Frontal cortex (tissue), 3 donors: ENCODE measurements at regions not wholly inside any gene's neighbourhood (a gene's known extent, or its start where the extent isn't known, plus 50 kb on each side); places are given as distances from the start of the nearest gene placed in this dataset.
"Not testable (repeated sequence)": the region's sequence is repeated elsewhere in the genome, so short reads cannot be mapped to it uniquely, and the experiment has no call there.

ENCODE experiments used
- DNase-seq, 2 donors: peaks; one replicate each; pipeline ENCODE4 v3.0.0; 2012; ENCODE audit warnings: low spot score in 2 of 2
- FAIRE-seq: peaks from 2 replicates; lab custom pipeline; 2012; peaks lifted over from hg19 to GRCh38; lab: Jason Lieb, UNC
- donor health status: control.
- donor health status: control.
- donor health status: control.

DNA sequence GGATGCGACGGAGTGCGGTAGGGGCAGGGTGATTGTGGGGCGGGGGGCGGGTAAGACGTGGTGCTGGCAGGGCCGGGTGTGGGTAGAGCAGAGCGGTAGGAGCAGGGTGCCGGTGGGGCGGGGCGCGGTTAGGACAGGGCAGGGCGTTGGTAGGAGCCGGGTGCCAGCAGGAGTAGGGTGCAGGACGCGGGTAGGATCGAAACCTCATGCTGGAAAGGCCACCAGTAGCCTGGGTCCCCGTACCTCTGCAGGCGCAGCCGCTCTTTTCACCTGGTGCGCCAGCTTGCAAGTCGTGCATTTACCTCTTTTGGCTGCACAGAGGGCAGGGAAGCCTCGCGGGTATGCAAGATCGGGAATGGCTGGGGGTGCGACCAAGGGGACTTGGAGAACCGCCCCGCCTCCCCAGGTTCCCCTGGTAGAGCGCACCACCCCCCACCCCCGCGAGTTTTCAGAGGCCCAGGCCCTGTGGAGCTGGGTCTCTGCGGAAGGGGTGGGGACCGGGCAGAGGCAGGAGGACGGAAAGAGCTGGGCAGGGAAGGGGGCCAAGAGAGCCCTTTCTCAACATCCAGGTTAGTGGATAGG, 104.8 kb upstream of the SIMC1 start:
- no peak for FAIRE-seq
- DNase-seq = no peak

DNA sequence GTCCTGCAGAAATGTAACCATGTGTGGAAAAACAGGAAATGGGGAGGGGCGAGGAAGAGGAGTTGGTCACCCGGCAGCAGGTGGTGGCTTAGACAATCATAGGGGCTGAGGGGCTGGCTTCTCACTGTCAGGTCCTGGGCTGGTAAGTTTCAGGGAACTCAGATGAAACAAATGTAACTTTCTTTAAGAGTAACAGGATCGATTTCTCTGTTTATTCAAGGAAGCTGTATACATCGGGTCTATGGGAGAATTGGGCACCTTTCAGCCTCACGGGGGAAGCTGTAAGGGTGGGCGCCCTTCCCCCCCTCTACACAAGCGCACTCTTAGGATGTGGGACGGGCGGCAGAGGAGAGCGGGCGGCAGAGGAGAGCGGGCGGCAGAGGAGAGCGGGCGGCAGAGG, 104.3 kb upstream of the SIMC1 start:
- DNase-seq (no peak), FAIRE-seq (no peak)

DNA sequence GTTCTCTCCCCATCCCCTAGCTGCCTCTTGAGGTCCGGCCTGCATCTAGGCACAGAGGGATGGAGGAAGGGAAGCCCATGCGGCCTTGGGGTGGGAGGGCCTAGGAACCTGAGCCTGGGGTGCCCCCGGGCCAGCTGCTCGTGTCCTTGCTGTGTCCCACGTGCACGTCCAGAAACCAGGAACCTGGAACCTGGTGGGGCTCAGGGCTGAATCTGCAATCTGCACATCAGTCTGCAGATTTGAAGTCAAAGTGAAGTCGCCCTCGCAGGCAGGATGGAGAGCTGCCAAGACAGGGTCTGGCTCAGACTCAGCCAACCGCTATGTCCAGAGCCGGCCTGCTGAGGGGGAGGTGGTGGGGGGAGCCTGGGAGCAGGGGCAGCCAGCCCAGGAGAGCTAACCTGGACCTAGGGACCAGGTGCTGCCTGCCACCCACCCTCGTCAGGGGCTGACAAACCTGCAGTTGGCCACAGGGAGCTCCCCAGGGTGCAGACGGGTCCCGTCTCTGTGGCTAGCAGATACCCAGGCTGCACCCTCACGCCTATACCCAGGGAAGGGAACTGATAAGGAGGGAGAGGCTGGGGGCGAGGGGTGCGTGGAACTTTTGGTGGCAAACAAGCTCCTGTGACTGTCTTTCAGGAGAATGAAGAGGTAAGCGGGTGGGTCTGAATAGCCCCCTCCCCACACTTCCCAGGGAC, 103.5 kb upstream of the SIMC1 start:
- FAIRE-seq = no peak

DNA sequence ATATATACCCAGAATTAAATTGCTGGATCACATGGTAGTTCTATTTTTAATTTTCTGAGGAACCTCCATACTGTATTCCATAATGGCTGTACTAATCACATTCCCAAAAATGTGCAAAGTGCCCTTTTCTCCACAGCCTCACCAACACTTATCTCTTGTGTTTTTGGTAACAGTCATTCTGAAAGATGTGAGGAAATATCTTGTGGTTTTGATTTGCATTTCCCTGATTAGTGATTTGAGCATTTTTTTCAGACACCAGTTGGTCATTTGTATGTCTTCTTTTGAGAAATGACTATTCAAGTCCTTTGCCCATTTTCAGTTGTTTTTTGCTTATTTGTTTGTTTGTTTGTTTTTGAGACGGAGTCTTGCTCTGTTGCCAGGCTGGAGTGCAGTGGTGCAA, 98.1 kb upstream of the SIMC1 start:
- FAIRE-seq, DNase-seq: not testable (repeated sequence)

More for the DNA sequence above, 103.5 kb upstream of the SIMC1 start:
- no peak for DNase-seq

DNA sequence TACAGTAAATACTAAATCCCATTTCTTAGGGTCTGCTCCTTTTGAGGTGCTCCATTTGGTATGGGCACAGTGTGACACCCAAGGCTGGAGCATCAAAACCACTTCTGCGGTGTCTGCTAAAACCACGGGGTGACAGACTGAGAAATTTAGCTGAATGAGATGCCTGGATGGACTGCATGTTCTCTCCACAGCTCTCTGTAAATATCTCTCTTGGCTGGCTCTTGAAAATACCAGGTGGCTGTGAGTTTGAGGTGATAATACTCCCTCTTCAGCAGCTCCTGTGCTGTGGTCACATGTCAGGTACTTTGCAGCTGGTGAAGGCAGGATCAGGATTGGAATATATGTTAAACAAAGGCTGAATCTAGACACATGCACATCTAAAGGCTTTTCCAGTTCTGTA, 93.7 kb upstream of the SIMC1 start:
- no peak for FAIRE-seq
- DNase-seq = no peak

DNA sequence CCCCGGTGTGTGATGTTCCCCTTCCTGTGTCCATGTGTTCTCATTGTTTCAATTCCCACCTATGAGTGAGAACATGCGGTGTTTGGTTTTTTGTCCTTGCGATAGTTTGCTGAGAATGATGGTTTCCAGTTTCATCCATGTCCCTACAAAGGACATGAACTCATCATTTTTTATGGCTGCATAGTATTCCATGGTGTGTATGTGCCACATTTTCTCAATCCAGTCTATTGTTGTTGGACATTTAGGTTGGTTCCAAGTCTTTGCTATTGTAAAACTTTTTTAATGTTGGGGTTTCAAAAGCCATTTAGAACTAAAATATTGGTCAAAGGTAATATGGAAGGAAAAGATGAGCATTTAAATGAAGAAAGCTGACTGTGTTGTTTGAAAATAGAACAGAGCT, 88.3 kb upstream of the SIMC1 start:
- FAIRE-seq, DNase-seq: not testable (repeated sequence)

DNA sequence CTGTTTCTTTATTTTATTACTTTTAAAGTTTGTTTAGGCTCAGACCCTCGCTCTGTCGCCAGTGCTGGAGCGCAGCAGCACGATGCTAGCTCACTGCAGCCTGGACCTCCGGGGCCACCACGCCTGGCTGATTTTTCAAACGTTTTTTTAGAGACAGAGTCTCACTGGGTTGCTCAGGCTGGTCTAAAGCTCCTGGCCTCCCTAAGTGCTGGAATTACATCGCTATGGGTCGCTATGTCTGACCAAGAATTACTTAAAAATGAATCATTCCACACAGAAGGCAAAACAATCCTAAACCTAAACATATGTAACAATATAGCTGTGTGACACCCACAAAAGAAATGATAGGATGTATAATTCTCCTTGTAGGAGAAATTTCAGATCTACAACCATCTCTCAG, 86.9 kb upstream of the SIMC1 start:
- FAIRE-seq (no peak), DNase-seq (no peak)

DNA sequence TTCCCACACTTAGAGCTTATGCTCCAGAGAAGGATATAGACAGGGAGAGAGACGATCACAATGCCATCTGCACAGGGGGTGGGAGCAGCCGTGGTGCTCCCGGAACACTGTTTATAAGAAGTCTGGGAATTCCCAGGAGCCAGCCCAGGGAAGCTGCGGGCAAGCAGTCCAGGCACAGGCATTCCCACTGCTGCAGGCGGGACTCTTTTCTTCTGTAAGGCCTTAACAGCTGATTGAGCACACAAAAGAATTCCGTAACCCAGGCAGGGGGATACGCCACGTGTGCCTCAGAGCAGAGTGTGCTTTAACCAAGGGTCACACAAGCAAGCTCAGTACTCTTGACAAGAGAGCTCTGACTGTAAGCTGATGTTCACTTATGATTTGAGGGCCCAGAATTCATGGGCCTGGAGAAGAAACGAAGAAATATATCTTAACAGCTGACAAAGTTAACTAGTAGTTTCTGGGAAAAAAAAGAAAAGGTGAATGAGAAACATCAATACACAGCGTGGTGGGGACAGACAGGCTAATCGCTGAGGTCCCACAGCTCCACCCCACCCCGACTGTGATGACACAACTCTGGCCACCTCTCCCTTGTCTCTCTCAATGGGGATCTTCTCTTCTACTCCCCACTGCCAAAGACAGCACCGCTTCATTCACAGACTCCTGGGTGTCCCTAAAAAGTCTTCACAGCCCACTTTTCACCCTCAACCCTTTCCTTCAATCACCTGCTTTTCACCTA, 85.9 kb upstream of the SIMC1 start:
- FAIRE-seq (no peak), DNase-seq (no peak)

DNA sequence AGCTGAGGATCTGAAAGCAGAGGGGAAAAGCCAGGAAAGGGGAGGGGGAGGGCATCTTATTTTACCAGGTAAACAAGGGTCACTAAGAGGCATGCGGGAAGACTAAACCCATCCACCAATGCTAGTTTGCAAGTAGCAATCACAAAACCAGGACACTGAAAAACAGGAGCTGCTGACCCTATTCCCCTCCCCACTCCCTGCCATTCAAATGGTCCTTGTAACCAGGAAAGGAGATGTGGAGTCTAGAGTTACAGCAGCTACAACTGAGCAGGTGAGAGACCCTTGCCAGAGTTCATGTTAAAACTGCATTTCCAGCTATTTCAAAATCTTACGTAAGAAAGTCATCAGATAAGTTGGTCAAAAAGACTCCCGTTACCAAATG, 85.3 kb upstream of the SIMC1 start:
- DNase-seq (no peak), FAIRE-seq (no peak)

DNA sequence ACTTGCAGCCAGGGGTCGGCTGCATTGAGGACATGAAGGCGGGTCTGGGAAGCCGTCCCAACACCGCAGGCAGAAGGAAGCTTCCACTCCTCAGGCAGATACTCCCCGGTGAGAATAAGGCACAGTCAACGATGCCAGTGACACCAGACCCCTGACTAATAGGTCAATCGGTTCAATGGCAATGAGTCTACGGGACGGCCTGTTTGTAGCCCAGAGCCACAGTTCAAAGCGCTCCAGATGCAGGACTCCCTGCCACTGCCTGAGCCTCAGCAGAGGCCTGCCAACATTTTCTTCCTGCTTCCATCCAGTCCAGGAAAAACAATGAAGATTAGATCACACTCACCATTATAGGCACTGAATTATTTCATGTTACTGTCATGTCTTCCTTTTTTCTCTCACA, 84.5 kb upstream of the SIMC1 start:
- DNase-seq (no peak), FAIRE-seq (no peak)

DNA sequence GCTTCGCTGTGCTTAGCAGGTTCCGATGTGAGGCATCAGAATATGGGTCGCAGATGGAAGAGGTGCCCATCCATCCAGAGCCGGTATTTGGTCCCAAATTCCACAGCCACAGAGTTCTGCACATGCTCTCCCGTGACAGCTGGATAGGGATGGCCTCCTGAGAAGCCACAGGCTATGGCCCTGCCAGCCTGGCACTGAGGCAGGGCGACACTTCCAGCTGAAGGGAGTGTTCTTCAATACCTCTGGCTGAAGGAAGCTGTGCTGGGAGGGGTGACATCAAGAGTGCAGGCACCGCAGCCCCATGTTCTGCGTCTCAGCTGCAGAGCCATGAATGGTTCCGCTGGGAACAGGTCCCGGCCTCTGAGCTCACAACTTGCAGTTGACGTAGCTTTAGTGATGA, 83.4 kb upstream of the SIMC1 start:
- FAIRE-seq (no peak), DNase-seq (no peak)

DNA sequence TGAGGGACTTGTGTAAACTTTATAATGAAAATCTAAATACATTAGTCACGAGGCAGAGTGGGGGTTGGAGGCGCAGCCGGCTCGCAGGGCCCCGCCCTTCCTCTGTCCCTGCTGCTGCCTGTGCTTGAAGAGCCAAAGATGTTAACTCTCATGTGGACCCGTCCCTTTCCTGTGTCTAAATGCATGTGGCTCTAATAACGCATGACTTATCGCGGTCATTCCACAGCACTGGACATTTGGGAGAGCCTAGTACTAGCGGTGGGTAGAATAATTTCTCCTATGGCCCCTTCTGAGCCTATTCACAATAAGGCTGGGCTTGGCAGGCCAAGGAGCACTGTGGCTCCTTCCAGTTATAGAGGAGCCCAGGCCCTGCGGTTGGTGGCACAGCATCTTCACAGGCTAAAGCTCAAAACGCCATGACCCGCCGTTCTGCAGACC, 82.3 kb upstream of the SIMC1 start:
- DNase-seq = no peak
- no peak for FAIRE-seq

DNA sequence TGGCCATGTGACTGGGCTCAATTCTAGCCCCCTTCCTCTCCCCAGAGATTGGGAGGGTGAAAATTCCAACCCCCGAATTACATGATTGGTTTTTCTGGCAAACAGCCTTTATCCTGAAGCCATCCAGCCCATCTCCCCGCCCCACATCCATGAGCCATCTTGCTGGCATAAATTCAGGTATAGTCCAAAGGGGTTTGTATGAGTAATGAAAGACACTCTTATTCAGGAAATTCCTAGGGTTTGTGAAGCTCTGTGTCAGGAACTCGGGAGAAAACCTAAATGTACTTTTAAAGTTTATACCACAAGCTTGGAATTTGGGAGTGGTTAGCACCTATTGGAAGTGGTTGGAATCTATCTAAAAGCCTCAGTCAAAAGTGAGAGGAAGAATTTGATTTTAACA, 80.6 kb upstream of the SIMC1 start:
- FAIRE-seq (no peak), DNase-seq (no peak)

DNA sequence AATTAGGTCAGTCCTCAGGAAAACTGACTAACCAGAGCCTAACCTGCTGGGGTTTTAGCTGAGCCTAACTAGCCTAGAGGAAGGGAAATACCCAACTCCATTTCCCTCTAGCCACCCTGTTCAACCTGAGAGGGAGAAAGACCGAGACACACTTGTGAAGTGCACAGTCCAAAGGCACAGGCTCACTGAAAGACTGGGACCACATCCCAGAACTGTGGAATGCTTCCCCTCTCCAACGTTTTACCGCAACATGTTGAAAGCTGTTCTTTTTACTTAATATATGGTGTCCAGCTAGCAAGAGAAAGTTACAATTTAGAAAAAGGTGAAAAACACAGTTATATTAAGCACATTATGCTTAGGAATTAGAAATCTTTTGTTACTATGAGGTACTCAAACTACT, 76.8 kb upstream of the SIMC1 start:
- DNase-seq (no peak), FAIRE-seq (no peak)

DNA sequence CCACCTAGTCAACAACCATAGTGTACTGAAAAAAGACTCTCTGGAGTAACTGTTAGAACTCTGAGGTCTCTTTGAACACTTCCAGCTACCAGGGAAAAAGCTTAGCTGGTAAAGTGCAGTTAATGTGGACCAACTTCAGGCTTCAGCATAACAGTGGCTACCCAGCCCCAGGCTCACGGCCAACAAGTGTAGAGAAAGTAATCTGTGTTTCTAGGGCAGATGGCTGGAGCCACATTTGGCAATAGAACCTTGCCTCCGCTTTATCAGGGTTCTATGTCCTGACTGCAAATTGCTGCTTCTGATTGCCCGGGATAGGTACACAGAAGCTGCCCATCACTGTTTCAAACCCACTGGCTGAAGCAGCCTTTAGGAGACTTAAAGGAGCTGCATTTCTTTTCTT, 76.0 kb upstream of the SIMC1 start:
- DNase-seq = no peak

DNA sequence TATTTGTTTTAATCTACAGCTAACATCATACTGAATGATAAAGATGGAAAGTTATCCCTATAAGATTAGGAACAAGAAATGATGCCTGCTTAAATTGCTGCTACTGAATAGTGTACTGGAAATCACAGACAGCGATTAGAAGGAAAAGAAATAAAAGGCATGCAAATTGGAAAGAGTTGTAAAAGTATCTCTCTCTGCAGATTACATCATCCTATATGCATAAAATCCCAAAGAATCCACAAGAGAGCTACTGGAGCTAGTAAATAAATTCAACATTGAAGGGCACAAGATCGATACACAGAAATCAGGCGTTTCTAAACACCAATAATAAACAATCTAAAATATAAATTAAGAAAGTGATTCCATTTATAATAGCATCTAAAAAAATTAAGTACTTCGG, 75.3 kb upstream of the SIMC1 start:
- FAIRE-seq (no peak), DNase-seq (no peak)

More for the DNA sequence above, 76.0 kb upstream of the SIMC1 start:
- no peak for FAIRE-seq

DNA sequence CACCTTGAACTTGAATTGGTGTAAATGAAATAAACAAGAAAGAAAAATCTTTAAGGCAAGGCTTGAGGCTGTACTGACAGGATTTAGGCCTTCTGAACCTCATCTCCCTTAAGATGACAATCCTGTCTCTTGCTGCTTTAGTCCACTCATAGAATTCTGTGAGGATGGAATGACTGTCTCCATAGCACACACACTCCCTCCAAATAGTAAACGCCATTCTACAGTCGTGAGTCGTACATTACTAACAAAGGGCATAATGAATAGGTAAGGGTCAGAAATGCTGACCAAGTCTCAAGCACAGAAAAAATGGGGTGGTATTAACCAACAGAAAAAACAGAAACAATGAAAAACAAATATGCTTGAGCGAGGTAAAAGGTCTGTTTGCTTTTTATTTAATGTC, 71.8 kb upstream of the SIMC1 start:
- FAIRE-seq (no peak), DNase-seq (no peak)

DNA sequence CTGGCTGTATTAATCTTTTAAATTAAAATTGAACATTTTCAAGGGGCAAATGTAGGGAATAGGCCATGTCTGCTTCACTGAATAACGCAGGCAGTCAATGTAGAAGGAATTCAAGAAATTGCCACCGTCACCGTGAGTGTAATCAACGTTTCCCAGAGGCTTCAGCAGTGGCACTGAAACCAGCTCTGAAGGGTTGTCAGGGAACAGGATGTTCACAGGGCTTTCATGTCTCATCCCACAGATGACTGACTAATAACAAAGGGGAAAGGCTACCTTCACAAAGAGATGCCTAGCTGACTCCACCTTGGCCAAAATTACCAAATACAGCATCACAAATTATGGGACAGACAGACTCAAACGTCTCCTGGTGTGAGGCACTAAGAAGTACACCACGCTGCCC, 70.4 kb upstream of the SIMC1 start:
- no peak for FAIRE-seq
- DNase-seq = no peak

DNA sequence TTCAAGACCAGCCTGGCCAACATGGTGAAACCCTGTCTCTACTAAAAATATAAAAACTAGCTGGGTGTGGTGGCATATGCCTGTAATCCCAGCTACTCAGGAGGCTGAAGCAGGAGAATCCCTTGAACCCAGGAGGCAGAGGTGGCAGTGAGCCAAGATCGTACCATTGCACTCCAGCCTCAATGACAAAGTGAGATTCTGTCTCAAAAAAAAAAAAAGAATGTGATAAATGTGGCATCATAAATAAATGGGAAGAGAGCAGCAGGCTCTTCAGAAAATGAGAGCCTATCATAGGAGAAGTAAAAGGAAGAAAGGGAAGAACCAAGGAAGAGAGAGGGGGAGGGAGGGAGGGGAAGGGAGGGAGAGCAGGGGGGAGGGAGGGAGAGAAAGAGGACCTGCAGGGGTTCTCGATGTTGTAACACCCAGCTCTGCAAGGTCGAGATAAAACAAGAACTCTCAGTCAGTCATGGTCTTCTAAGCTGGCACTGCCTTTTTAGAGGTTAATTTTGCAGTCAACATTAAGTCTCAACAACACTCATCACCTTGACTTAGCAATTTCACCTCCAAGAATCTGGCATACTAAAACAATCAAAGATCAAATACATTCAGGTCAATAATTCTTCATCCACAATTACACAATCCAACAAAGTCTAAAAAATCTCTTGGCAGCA, 68.7 kb upstream of the SIMC1 start:
- DNase-seq (no peak), FAIRE-seq (no peak)

DNA sequence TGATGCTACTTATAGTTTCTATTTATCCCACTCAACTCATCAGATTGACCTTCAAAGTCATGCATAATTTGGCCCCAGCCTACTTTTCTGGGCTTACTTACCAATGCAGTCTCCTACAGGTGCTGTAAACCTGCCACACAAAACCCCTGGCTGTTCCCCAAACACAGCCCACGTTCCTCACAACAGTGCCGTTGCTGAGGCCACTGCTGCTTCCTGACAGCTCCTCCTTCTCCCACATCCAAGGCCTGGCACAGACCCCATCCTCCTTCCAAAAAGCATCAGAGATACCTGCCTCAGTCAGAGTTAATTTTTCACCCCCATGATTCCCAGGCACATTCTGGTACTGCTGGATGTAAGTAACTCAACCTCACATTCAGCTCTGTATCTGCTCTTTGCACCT, 68.1 kb upstream of the SIMC1 start:
- no peak for FAIRE-seq
- no peak for DNase-seq
